IMR-90 (cell line): ENCODE measurements at regions not wholly inside any gene's neighbourhood (a gene's known extent, or its start where the extent isn't known, plus 50 kb on each side); places are given as distances from the start of the nearest gene placed in this dataset.
A peak's percentile ranks its signal among the peaks of the same experiment; 100 is the strongest.

ENCODE experiments used
- ATAC-seq: fragments of 200-7000 bp; cut with Tn5 transposase; 2 replicates; pipeline ENCODE4 v1.9.1; 2020; ENCODE audit warnings: low read depth, mild to moderate bottlenecking, moderate library complexity
- BruUV-seq: library from RNA; stranded (reverse); fragments of 400-500 nt; replicated peaks from 2 replicates; lab custom pipeline; 2021; lab: Mats Ljungman, UMichigan
- CTCF ChIA-PET: fragments of 300-600 bp; formaldehyde crosslinking; extraction: SDS; loops from one replicate; lab custom pipeline; 2021; ENCODE audit warnings: antibody characterized with exemption; lab: Yijun Ruan, JAX
- POLR2A ChIA-PET: fragments of 300-600 bp; sonication (Branson Sonifier 250); formaldehyde crosslinking; loops from one replicate; lab custom pipeline; 2022; ENCODE audit warnings: antibody characterized with exemption; ENCODE audit not compliant: unreplicated experiment; lab: Charles Lee
- DNase-seq: peaks from one replicate; pipeline ENCODE4 v3.0.0; 2013
- H2AFZ ChIP-seq: replicated peaks from 2 replicates; pipeline ENCODE3; 2013; ENCODE audit warnings: low read length, mild to moderate bottlenecking; ENCODE audit not compliant: poor library complexity
- H2AK5ac ChIP-seq: 2 replicates; pipeline ENCODE4 v1.6.1; 2013; ENCODE audit warnings: low read depth, low read length, inconsistent platforms
- H2AK9ac ChIP-seq: replicated peaks from 2 replicates; pipeline ENCODE3; 2013; ENCODE audit warnings: mild to moderate bottlenecking, low read depth, low read length, moderate library complexity; ENCODE audit not compliant: poor library complexity
- H2BK120ac ChIP-seq: 2 replicates; pipeline ENCODE4 v1.6.1; 2013; ENCODE audit warnings: low read depth, low read length, inconsistent platforms
- H2BK15ac ChIP-seq: 3 replicates; pipeline ENCODE4 v1.6.1; 2013; ENCODE audit warnings: low read depth, low read length, inconsistent platforms
- H2BK20ac ChIP-seq: 2 replicates; pipeline ENCODE4 v1.6.1; 2013; ENCODE audit warnings: low read depth, mild to moderate bottlenecking, inconsistent platforms, low read length, moderate library complexity
- H2BK5ac ChIP-seq: 2 replicates; pipeline ENCODE4 v1.6.1; 2013; ENCODE audit warnings: mild to moderate bottlenecking, low read depth, low read length, inconsistent platforms; ENCODE audit not compliant: poor library complexity, severe bottlenecking
- H3K14ac ChIP-seq: replicated peaks from 2 replicates; pipeline ENCODE4 v1.6.1; 2013; ENCODE audit warnings: low read depth, low read length, inconsistent platforms
- H3K18ac ChIP-seq: 2 replicates; pipeline ENCODE4 v1.6.1; 2013; ENCODE audit warnings: low read depth, low read length, control low read depth
- H3K23ac ChIP-seq: 2 replicates; pipeline ENCODE4 v1.6.1; 2013; ENCODE audit warnings: low read depth, low read length, inconsistent platforms
- H3K27ac ChIP-seq: 2 replicates; pipeline ENCODE4 v1.5.1; 2013; ENCODE audit warnings: mild to moderate bottlenecking, control low read depth, low read length; ENCODE audit not compliant: insufficient read depth
- H3K27me3 ChIP-seq: 2 replicates; pipeline ENCODE4 v1.6.1; 2013; ENCODE audit warnings: low read length; ENCODE audit not compliant: control insufficient read depth, insufficient read depth
- H3K36me3 ChIP-seq: 2 replicates; pipeline ENCODE4 v1.6.1; 2013; ENCODE audit warnings: low read length, mixed read lengths; ENCODE audit not compliant: control insufficient read depth, insufficient read depth
- H3K4ac ChIP-seq: 2 replicates; pipeline ENCODE4 v1.6.1; 2013; ENCODE audit warnings: low read depth, low read length, inconsistent platforms
- H3K4me1 ChIP-seq: 2 replicates; pipeline ENCODE4 v1.6.1; 2013; ENCODE audit warnings: low read length, mixed read lengths; ENCODE audit not compliant: control insufficient read depth, insufficient read depth
- H3K4me2 ChIP-seq: 2 replicates; pipeline ENCODE4 v1.6.1; 2013; ENCODE audit warnings: low read depth, mild to moderate bottlenecking, control low read depth, low read length, moderate library complexity
- H3K4me3 ChIP-seq: 2 replicates; pipeline ENCODE4 v1.5.1; 2013; ENCODE audit warnings: low read depth, mild to moderate bottlenecking, control low read depth, low read length, moderate library complexity; ENCODE audit not compliant: insufficient read depth
- H3K56ac ChIP-seq: 2 replicates; pipeline ENCODE4 v1.6.1; 2013; ENCODE audit warnings: low read length, inconsistent platforms; ENCODE audit not compliant: insufficient read depth; ENCODE audit errors: extremely low read depth
- H3K79me1 ChIP-seq, 2 experiments: 2 replicates each; pipeline ENCODE4 v1.6.1; 2013; ENCODE audit warnings: low read length in 2 of 2, inconsistent platforms in 1 of 2, low read depth in 1 of 2
- H3K9ac ChIP-seq: 2 replicates; pipeline ENCODE4 v1.6.1; 2013; ENCODE audit warnings: low read depth, low read length, control low read depth
- H3K9me1 ChIP-seq: 2 replicates; pipeline ENCODE4 v1.6.1; 2013; ENCODE audit warnings: low read length, inconsistent platforms; ENCODE audit not compliant: insufficient read depth
- H3K9me3 ChIP-seq: 2 replicates; pipeline ENCODE4 v1.6.1; 2013; ENCODE audit warnings: low read length; ENCODE audit not compliant: control insufficient read depth, insufficient read depth
- H4K20me1 ChIP-seq: 2 replicates; pipeline ENCODE4 v1.6.1; 2013; ENCODE audit warnings: low read length, inconsistent platforms; ENCODE audit not compliant: insufficient read depth
- H4K5ac ChIP-seq: 2 replicates; pipeline ENCODE4 v1.6.1; 2013; ENCODE audit warnings: mild to moderate bottlenecking, low read depth, low read length, control low read depth
- H4K8ac ChIP-seq, 2 experiments: 2 replicates each; pipeline ENCODE4 v1.6.1; 2013; ENCODE audit warnings: low read depth in 2 of 2, low read length in 2 of 2, control low read depth in 1 of 2, inconsistent platforms in 1 of 2
- H4K91ac ChIP-seq: 2 replicates; pipeline ENCODE4 v1.6.1; 2013; ENCODE audit warnings: low read depth, low read length, inconsistent platforms; ENCODE audit not compliant: insufficient read depth
- BHLHE40 ChIP-seq: fragments of 150-350 bp; IDR thresholded peaks from 2 replicates; pipeline ENCODE4 v1.6.1; 2016; ENCODE audit warnings: mild to moderate bottlenecking, low read depth, low read length
- CEBPB ChIP-seq: IDR thresholded peaks from 2 replicates; pipeline ENCODE4 v1.6.1; 2012; ENCODE audit warnings: low read depth, low read length, improper control_type of control experiment
- CHD1 ChIP-seq: IDR thresholded peaks from 2 replicates; pipeline ENCODE4 v1.6.1; 2012; ENCODE audit warnings: low read depth, low read length, improper control_type of control experiment
- FOS ChIP-seq: fragments of 150-350 bp; IDR thresholded peaks from 2 replicates; pipeline ENCODE4 v1.6.1; 2016; ENCODE audit warnings: low read depth, low read length
- MAZ ChIP-seq: IDR thresholded peaks from 2 replicates; pipeline ENCODE4 v1.6.1; 2012; ENCODE audit warnings: low read depth, mild to moderate bottlenecking, low read length, improper control_type of control experiment, moderate library complexity, borderline replicate concordance
- MXI1 ChIP-seq: IDR thresholded peaks from 2 replicates; pipeline ENCODE4 v1.6.1; 2012; ENCODE audit warnings: low read depth, mild to moderate bottlenecking, low read length, moderate library complexity, borderline replicate concordance
- RAD21 ChIP-seq: IDR thresholded peaks from 2 replicates; pipeline ENCODE4 v1.6.1; 2012; ENCODE audit warnings: low read length, improper control_type of control experiment
- RCOR1 ChIP-seq: IDR thresholded peaks from 2 replicates; pipeline ENCODE4 v1.6.1; 2012; ENCODE audit warnings: mild to moderate bottlenecking, low read length, improper control_type of control experiment; ENCODE audit not compliant: insufficient replicate concordance
- RFX5 ChIP-seq: IDR thresholded peaks from 2 replicates; pipeline ENCODE4 v1.8.0; 2012; ENCODE audit warnings: low read depth, mild to moderate bottlenecking, low read length, moderate library complexity
- SMC3 ChIP-seq: fragments of 150-350 bp; IDR thresholded peaks from 2 replicates; pipeline ENCODE4 v1.6.1; 2016; ENCODE audit warnings: low read depth, mild to moderate bottlenecking, antibody characterized with exemption, low read length, moderate library complexity
- WGBS, 2 experiments: methylation state at CpG; one replicate each; pipeline versions ENCODE4 v1.1.5 to v1.1.7; 2013; ENCODE audit warnings: missing lambda C conversion rate in 2 of 2; ENCODE audit not compliant: insufficient read length in 1 of 2; ENCODE audit errors: extremely low coverage in 2 of 2; 5-methylcytosine and 5-hydroxymethylcytosine counted together
- dilution Hi-C: fragments of 300-500 bp; cut with HindIII; formaldehyde crosslinking; loops from one replicate; pipeline ENCODE4 v1.14.3; 2018; ENCODE audit warnings: low sequenced_read_pairs; ENCODE audit not compliant: unreplicated experiment
- in situ Hi-C: fragments of 300-500 bp; cut with MboI; formaldehyde crosslinking; loops from 3 replicates; pipeline ENCODE4 v1.14.3; 2019; ENCODE audit warnings: low sequenced_read_pairs, inconsistent platforms, mixed read lengths
- intact Hi-C: fragments of 100-400 bp; cut with micrococcal nuclease; formaldehyde crosslinking; loops from 2 replicates; pipeline ENCODE4 v1.10.0; 2022
- TF ChIP-seq, protein P1 (sequence below): conservative IDR thresholded peaks from 2 replicates; pipeline ENCODE4 v1.5.1; 2012; ENCODE audit warnings: mild to moderate bottlenecking, low read depth, low read length, improper control_type of control experiment
- TF ChIP-seq, protein P2 (sequence below): fragments of 150-350 bp; IDR thresholded peaks from 2 replicates; pipeline ENCODE4 v1.6.1; 2017; ENCODE audit warnings: mild to moderate bottlenecking, antibody characterized with exemption, low read length, low read depth

- no peaks in the 10 kb centered on the region for H3K36me3 ChIP-seq
- dilution Hi-C loops, result no loop called here
- POLR2A ChIA-PET, result no interaction called here
Measured at GRCh38 chr3:110344897-110345767, 726.5 kb upstream of the NECTIN3 start.

More at GRCh38 chr3:110344897-110345767, 726.5 kb upstream of the NECTIN3 start:
- H2BK5ac ChIP-seq, result peak overlapping the region; percentile 75
- peak overlapping the region; percentile 42; the same call in 1 of the 2 replicates for H3K4me2 ChIP-seq
- H3K18ac ChIP-seq, result peak overlapping the region; percentile 74; the same call in 1 of the 2 replicates
- peak overlapping the region; percentile 28; the same call in 1 of the 2 replicates for H3K4ac ChIP-seq
- peak overlapping the region; percentile 41; the same call in 1 of the 2 replicates for H2BK20ac ChIP-seq
- no peak overlapping the region for H3K27ac ChIP-seq
- H4K8ac ChIP-seq, result peak overlapping the region in 1 of 2 experiments; percentile 33; a peak in 2 of 4 replicates
- peaks cover 3% of the 10 kb centered on the region for H3K9me1 ChIP-seq
- in situ Hi-C loops (no loop called here), intact Hi-C loops (loop anchor here (5.0 kb wide), 1 partner anchor 77 kb away; no protein-coding TSS in a partner anchor)
- H2AK5ac ChIP-seq, result 0 out of 2 replicates have a peak overlapping the region, but pooled peaks have one; percentile 51
- H3K9ac ChIP-seq, result no peak overlapping the region
- DNase-seq (peak; percentile 44), ATAC-seq (peak; percentile 68)
- WGBS, 2 experiments, result no CpG with 5 or more reads among the region's 5 CpGs
- H3K23ac ChIP-seq, result no peak overlapping the region
- H4K5ac ChIP-seq, result peak overlapping the region; percentile 52; the same call in 1 of the 2 replicates
- H3K79me1 ChIP-seq, result no peaks in the 10 kb centered on the region
- no peaks in the 10 kb centered on the region for H4K20me1 ChIP-seq
- H3K14ac ChIP-seq, result peak overlapping the region; percentile 44; the same call in 1 of the 2 replicates
- TF ChIP-seq, protein P1, sequence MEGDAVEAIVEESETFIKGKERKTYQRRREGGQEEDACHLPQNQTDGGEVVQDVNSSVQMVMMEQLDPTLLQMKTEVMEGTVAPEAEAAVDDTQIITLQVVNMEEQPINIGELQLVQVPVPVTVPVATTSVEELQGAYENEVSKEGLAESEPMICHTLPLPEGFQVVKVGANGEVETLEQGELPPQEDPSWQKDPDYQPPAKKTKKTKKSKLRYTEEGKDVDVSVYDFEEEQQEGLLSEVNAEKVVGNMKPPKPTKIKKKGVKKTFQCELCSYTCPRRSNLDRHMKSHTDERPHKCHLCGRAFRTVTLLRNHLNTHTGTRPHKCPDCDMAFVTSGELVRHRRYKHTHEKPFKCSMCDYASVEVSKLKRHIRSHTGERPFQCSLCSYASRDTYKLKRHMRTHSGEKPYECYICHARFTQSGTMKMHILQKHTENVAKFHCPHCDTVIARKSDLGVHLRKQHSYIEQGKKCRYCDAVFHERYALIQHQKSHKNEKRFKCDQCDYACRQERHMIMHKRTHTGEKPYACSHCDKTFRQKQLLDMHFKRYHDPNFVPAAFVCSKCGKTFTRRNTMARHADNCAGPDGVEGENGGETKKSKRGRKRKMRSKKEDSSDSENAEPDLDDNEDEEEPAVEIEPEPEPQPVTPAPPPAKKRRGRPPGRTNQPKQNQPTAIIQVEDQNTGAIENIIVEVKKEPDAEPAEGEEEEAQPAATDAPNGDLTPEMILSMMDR, result no peak
- TF ChIP-seq MXI1 (no peak), RCOR1 (no peak), RAD21 (no peak), RFX5 (no peak), SMC3 (no peak), CHD1 (no peak), FOS (no peak), CEBPB (no peak), BHLHE40 (no peak), MAZ (no peak)
- TF ChIP-seq, protein P2, sequence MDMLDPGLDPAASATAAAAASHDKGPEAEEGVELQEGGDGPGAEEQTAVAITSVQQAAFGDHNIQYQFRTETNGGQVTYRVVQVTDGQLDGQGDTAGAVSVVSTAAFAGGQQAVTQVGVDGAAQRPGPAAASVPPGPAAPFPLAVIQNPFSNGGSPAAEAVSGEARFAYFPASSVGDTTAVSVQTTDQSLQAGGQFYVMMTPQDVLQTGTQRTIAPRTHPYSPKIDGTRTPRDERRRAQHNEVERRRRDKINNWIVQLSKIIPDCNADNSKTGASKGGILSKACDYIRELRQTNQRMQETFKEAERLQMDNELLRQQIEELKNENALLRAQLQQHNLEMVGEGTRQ, result no peak
- no peaks in the 10 kb centered on the region for H3K9me3 ChIP-seq
- no peak overlapping the region for H2AK9ac ChIP-seq
- H2AFZ ChIP-seq, result no peak overlapping the region
- H3K56ac ChIP-seq, result 0 out of 2 replicates have a peak overlapping the region, but pooled peaks have one; percentile 4
- no peaks in the 10 kb centered on the region for H3K27me3 ChIP-seq
- no peak overlapping the region for H3K4me3 ChIP-seq
- BruUV-seq, result no TSS peak
- H4K91ac ChIP-seq, result peak overlapping the region; percentile 33; the same call in 1 of the 2 replicates
- H2BK120ac ChIP-seq, result peak overlapping the region; percentile 56; the same call in 1 of the 2 replicates
- H2BK15ac ChIP-seq, result peak overlapping the region; percentile 77; the same call in 1 of the 3 replicates
- H3K4me1 ChIP-seq, result peaks cover 6% of the 10 kb centered on the region; the same call in 1 of the 2 replicates
- CTCF ChIA-PET, result no interaction called here
